ENCODE measurements at regions not wholly inside any gene's neighbourhood (a gene's known extent, or its start where the extent isn't known, plus 50 kb on each side); places are given as distances from the start of the nearest gene placed in this dataset.

DNA sequence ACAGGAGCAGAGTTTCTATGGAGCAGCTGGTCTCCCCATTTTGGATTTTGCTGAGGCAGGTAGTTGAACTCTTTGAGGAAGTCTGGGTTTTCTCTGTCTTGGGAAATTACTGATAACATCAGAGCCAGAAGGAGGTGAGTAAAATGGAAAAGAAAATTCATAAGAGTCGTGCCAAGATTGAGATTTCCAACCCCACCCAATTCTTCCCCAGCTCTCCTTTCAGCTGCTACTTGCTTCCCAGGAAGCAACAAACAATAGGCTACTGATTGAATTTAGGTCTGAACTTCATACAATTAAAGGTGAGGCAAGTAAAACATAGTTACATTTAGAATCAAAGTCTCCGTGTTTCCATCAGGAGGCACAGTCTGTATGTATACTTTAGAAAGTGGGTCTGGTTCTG, 54.6 kb upstream of the EOLA2 start:
- peaks cover 8% of the 10 kb centered on the region for H3K36me3 Mint-ChIP-seq (ENCODE audit: low read depth)

DNA sequence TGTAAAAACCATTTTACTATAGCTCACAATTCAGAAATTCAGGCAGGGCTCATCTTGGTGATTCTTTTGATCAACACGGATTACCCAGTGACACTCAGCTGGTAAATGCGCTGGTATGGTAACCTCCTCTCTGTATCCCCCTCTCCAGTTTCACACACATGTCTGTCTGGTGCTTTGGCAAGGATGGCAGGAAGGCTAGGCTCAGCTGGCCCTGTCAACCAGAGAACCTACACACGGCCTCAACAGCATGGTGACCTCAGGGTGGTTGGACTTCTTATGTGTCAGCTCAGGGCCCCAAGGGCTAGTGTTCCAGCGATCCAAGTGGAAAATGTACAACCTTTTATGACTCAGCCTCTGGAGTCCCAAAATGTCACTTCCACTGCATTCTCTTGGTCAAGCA, 55.7 kb upstream of the EOLA2 start:
- no peaks in the 10 kb centered on the region for H3K4me1 Mint-ChIP-seq (ENCODE audit: low read depth)
- H3K36me3 Mint-ChIP-seq (ENCODE audit: low read depth): peaks cover 8% of the 10 kb centered on the region
- H3K27me3 Mint-ChIP-seq (ENCODE audit: low read depth): no peaks in the 10 kb centered on the region
- H3K9me3 Mint-ChIP-seq: peaks cover 4% of the 10 kb centered on the region
- no peak overlapping the region for H3K27ac Mint-ChIP-seq
- H3K4me3 Mint-ChIP-seq: no peak overlapping the region

More for the DNA sequence above, 54.6 kb upstream of the EOLA2 start:
- Mint-ChIP-seq H3K27me3 (ENCODE audit: low read depth) (no peaks in the 10 kb centered on the region), H3K4me3 (no peak overlapping the region), H3K27ac (no peak overlapping the region), H3K4me1 (ENCODE audit: low read depth) (no peaks in the 10 kb centered on the region), H3K9me3 (peaks cover 4% of the 10 kb centered on the region)

DNA sequence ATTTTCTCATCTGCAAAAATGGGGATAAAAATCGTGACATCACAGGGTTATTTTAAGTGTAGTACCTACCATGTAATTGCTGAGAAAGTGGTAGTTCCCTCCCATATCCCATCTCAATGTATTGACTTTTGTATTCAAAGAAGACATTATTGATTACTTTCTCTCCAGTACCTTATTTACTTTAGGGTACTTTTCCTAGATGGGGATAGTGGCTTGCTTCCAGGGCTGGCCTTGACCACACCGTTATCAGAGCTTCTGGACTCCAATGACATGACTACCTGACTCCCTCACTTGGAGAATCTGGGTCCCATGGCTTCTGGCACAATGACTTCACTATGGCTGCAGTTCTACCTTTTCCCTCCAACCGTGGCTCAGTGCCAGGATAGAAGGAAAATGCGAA, 58.2 kb upstream of the EOLA2 start:
- Mint-ChIP-seq H3K4me3 (no peak overlapping the region), H3K27me3 (ENCODE audit: low read depth) (no peaks in the 10 kb centered on the region), H3K4me1 (ENCODE audit: low read depth) (no peaks in the 10 kb centered on the region), H3K36me3 (ENCODE audit: low read depth) (peaks cover 8% of the 10 kb centered on the region), H3K9me3 (peaks cover 4% of the 10 kb centered on the region), H3K27ac (no peak overlapping the region)

GRCh38 chrX:150005027-150005426, 66.7 kb upstream of the EOLA2 start:
- H3K27ac Mint-ChIP-seq: no peak overlapping the region
- H3K9me3 Mint-ChIP-seq: no peaks in the 10 kb centered on the region
- no peaks in the 10 kb centered on the region for H3K27me3 Mint-ChIP-seq (ENCODE audit: low read depth)
- no peaks in the 10 kb centered on the region for H3K4me1 Mint-ChIP-seq (ENCODE audit: low read depth)
- H3K4me3 Mint-ChIP-seq: no peak overlapping the region
- no peaks in the 10 kb centered on the region for H3K36me3 Mint-ChIP-seq (ENCODE audit: low read depth)

DNA sequence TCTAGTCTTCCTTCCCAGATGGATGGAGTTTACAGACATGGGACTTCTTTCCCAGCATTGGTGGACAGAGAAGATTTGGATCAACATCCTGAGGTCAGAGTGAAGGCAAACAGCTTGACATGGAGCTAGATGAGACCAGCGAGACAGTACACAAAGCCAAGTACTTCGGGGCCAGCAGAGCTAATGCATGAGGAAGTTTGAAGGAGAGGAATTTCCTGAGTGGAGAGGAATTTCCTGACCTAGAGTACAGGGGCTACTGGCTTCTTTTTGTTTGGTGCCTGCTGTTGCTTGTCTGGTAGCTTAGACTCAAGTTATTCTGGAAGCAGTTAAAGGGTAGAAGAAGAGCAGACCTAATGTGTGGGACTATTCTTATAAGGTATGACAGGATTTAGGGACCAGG, 69.1 kb upstream of the EOLA2 start:
- Mint-ChIP-seq H3K27ac (no peak overlapping the region), H3K4me1 (ENCODE audit: low read depth) (no peaks in the 10 kb centered on the region), H3K27me3 (ENCODE audit: low read depth) (no peaks in the 10 kb centered on the region), H3K9me3 (no peaks in the 10 kb centered on the region), H3K36me3 (ENCODE audit: low read depth) (no peaks in the 10 kb centered on the region), H3K4me3 (no peak overlapping the region)

- Mint-ChIP-seq H3K27ac (no peak overlapping the region), H3K9me3 (no peaks in the 10 kb centered on the region), H3K4me3 (no peak overlapping the region), H3K4me1 (ENCODE audit: low read depth) (no peaks in the 10 kb centered on the region), H3K36me3 (ENCODE audit: low read depth) (no peaks in the 10 kb centered on the region), H3K27me3 (ENCODE audit: low read depth) (no peaks in the 10 kb centered on the region)
Measured at GRCh38 chrX:150012647-150013381, 74.5 kb upstream of the EOLA2 start.

- H3K27ac Mint-ChIP-seq: no peak overlapping the region
- no peaks in the 10 kb centered on the region for H3K27me3 Mint-ChIP-seq (ENCODE audit: low read depth)
- no peak overlapping the region for H3K4me3 Mint-ChIP-seq
- no peaks in the 10 kb centered on the region for H3K4me1 Mint-ChIP-seq (ENCODE audit: low read depth)
- H3K36me3 Mint-ChIP-seq (ENCODE audit: low read depth): no peaks in the 10 kb centered on the region
- no peaks in the 10 kb centered on the region for H3K9me3 Mint-ChIP-seq
Measured at GRCh38 chrX:150014525-150014924, 76.2 kb upstream of the EOLA2 start.

GRCh38 chrX:150017868-150018267, 79.6 kb upstream of the EOLA2 start:
- H3K27ac Mint-ChIP-seq: no peak overlapping the region
- H3K9me3 Mint-ChIP-seq: no peaks in the 10 kb centered on the region
- no peaks in the 10 kb centered on the region for H3K4me1 Mint-ChIP-seq (ENCODE audit: low read depth)
- H3K4me3 Mint-ChIP-seq: no peak overlapping the region
- H3K36me3 Mint-ChIP-seq (ENCODE audit: low read depth): no peaks in the 10 kb centered on the region
- H3K27me3 Mint-ChIP-seq (ENCODE audit: low read depth): no peaks in the 10 kb centered on the region

GRCh38 chrX:150018931-150019361, 80.7 kb upstream of the EOLA2 start:
- Mint-ChIP-seq H3K9me3 (no peaks in the 10 kb centered on the region), H3K27me3 (ENCODE audit: low read depth) (no peaks in the 10 kb centered on the region), H3K4me1 (ENCODE audit: low read depth) (no peaks in the 10 kb centered on the region), H3K36me3 (ENCODE audit: low read depth) (no peaks in the 10 kb centered on the region), H3K27ac (no peak overlapping the region), H3K4me3 (no peak overlapping the region)

DNA sequence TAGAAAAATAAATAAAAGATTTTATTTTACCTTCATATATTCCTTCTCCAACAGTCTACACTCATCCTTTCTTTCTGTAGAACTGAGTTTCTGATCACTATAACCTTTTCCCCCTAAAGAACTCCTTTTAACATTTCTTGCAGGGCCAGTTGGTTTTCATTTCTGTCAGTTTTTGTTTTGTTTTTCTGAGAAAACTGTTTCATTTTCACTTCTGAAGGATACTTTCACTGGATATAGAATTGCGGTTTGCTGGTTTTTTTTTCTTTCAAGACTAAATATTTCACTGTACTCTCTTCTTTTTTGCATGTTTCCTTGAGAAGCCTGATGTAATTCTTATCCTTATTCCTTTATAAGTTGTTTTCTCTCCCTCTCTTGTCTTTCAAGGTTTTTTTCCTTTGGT, 90.4 kb upstream of the EOLA2 start:
- H3K4me3 Mint-ChIP-seq: peak overlapping the region; percentile 21
- no peaks in the 10 kb centered on the region for H3K36me3 Mint-ChIP-seq (ENCODE audit: low read depth)
- peaks cover 11% of the 10 kb centered on the region for H3K4me1 Mint-ChIP-seq (ENCODE audit: low read depth)
- peaks cover 5% of the 10 kb centered on the region for H3K9me3 Mint-ChIP-seq
- H3K27me3 Mint-ChIP-seq (ENCODE audit: low read depth): peaks cover 17% of the 10 kb centered on the region
- peak overlapping the region; percentile 47 for H3K27ac Mint-ChIP-seq

- Mint-ChIP-seq H3K9me3 (peaks cover 15% of the 10 kb centered on the region), H3K4me3 (no peak overlapping the region), H3K27me3 (ENCODE audit: low read depth) (peaks cover 24% of the 10 kb centered on the region), H3K4me1 (ENCODE audit: low read depth) (peaks cover 11% of the 10 kb centered on the region), H3K36me3 (ENCODE audit: low read depth) (no peaks in the 10 kb centered on the region), H3K27ac (no peak overlapping the region)
Measured at GRCh38 chrX:150032742-150033141, 94.5 kb upstream of the EOLA2 start.

DNA sequence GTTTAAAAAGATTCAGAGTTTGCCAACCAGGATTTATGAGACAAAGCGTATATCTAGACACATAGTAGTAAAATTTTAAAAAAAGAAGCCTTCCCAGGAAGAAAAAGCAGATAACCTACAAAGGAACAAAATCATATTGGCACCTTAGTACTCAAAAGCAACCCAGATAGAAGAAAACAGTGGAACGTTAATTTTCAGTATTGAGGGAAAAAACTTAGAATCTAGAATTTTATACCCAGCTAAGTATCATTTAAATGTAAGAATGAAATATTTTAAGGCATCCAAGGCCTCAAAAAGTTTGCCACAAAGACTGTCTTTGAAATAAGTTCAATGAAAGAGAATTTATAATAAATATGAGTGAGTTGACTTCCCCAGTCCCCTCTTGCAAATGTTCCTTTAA, 96.5 kb upstream of the EOLA2 start:
- no peaks in the 10 kb centered on the region for H3K36me3 Mint-ChIP-seq (ENCODE audit: low read depth)
- no peak overlapping the region for H3K4me3 Mint-ChIP-seq
- no peaks in the 10 kb centered on the region for H3K4me1 Mint-ChIP-seq (ENCODE audit: low read depth)
- H3K9me3 Mint-ChIP-seq: peaks cover 15% of the 10 kb centered on the region
- H3K27me3 Mint-ChIP-seq (ENCODE audit: low read depth): peaks cover 15% of the 10 kb centered on the region
- no peak overlapping the region for H3K27ac Mint-ChIP-seq

DNA sequence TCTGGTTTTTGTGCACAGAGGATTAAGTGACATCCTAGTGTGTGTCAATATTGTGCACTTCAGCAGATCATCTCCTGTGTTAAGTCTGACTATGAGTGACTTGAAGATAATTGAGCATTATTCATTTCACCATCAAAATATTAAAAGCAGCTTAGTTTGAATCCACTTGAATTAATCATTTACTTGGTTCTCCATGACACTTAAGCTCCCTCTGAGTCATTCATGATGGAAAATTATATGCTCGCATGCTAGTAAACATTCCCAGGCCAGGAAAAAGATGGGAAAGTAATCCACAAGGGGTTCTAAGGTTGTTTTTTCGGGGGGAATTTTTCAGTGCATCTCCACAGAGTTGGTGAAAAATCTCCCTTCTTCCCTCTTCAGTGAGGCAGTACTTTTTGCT, 97.2 kb upstream of the EOLA2 start:
- peaks cover 15% of the 10 kb centered on the region for H3K9me3 Mint-ChIP-seq
- H3K4me3 Mint-ChIP-seq: no peak overlapping the region
- H3K36me3 Mint-ChIP-seq (ENCODE audit: low read depth): no peaks in the 10 kb centered on the region
- H3K4me1 Mint-ChIP-seq (ENCODE audit: low read depth): no peaks in the 10 kb centered on the region
- H3K27me3 Mint-ChIP-seq (ENCODE audit: low read depth): peaks cover 15% of the 10 kb centered on the region
- H3K27ac Mint-ChIP-seq: no peak overlapping the region

GRCh38 chrX:150036181-150036580, 97.9 kb upstream of the EOLA2 start:
- Mint-ChIP-seq H3K27me3 (ENCODE audit: low read depth) (peaks cover 15% of the 10 kb centered on the region), H3K27ac (no peak overlapping the region), H3K4me1 (ENCODE audit: low read depth) (no peaks in the 10 kb centered on the region)

GRCh38 chrX:150036641-150037040, 98.3 kb upstream of the EOLA2 start:
- no peak overlapping the region for H3K4me3 Mint-ChIP-seq
- H3K4me1 Mint-ChIP-seq (ENCODE audit: low read depth): no peaks in the 10 kb centered on the region
- peaks cover 13% of the 10 kb centered on the region for H3K27me3 Mint-ChIP-seq (ENCODE audit: low read depth)

More at GRCh38 chrX:150036181-150036580, 97.9 kb upstream of the EOLA2 start:
- H3K4me3 Mint-ChIP-seq: no peak overlapping the region
- no peaks in the 10 kb centered on the region for H3K36me3 Mint-ChIP-seq (ENCODE audit: low read depth)
- peaks cover 15% of the 10 kb centered on the region for H3K9me3 Mint-ChIP-seq

GRCh38 chrX:150037041-150037440, 98.8 kb upstream of the EOLA2 start:
- Mint-ChIP-seq H3K27ac (no peak overlapping the region), H3K9me3 (peaks cover 15% of the 10 kb centered on the region), H3K4me3 (no peak overlapping the region), H3K27me3 (ENCODE audit: low read depth) (peaks cover 12% of the 10 kb centered on the region), H3K4me1 (ENCODE audit: low read depth) (no peaks in the 10 kb centered on the region), H3K36me3 (ENCODE audit: low read depth) (no peaks in the 10 kb centered on the region)

More at GRCh38 chrX:150036641-150037040, 98.3 kb upstream of the EOLA2 start:
- Mint-ChIP-seq H3K9me3 (peaks cover 15% of the 10 kb centered on the region), H3K27ac (no peak overlapping the region), H3K36me3 (ENCODE audit: low read depth) (no peaks in the 10 kb centered on the region)

Data from T-helper 1 cell treated with Interleukin-12 subunit alpha and Interleukin-12 subunit beta and Interleukin-4 antibody, amounts not matched to agents 30 μg/mL and 1 μg/mL, for 36 hours (primary cell).